Ovary (tissue), 7 donors: ENCODE measurements at regions not wholly inside any gene's neighbourhood (a gene's known extent, or its start where the extent isn't known, plus 50 kb on each side); places are given as distances from the start of the nearest gene placed in this dataset.

ENCODE experiments used
- DNase-seq, 5 donors: peaks; one replicate each; pipeline ENCODE4 v3.0.0-alpha.2; 2019 to 2020
- H3K27ac ChIP-seq, 2 donors: fragments of 200-600 bp; one replicate each; pipeline versions ENCODE4 v1.5.1 to v1.8.0; 2019 to 2022
- H3K27me3 ChIP-seq: fragments of 200-600 bp; one replicate; pipeline ENCODE4 v1.8.0; 2022
- H3K36me3 ChIP-seq: fragments of 200-600 bp; sonication (generic); one replicate; pipeline ENCODE4 v1.5.1; 2019
- H3K4me1 ChIP-seq: one replicate; pipeline ENCODE4 v1.8.1; 2013; ENCODE audit warnings: mild to moderate bottlenecking, moderate library complexity; ENCODE audit not compliant: insufficient read depth
- H3K4me3 ChIP-seq: fragments of 200-600 bp; sonication (generic); one replicate; pipeline ENCODE4 v1.5.1; 2017
- H3K9me3 ChIP-seq, 2 donors: fragments of 200-600 bp in 1 of 2; sonication (generic) in 1 of 2; one replicate each; pipeline versions ENCODE4 v1.5.1 to v1.8.1; 2013 to 2019; ENCODE audit warnings: mild to moderate bottlenecking in 1 of 2, moderate library complexity in 1 of 2
- CTCF ChIP-seq, 3 donors: fragments of 450-650 bp in 2 of 3; fragments of 200-600 bp in 1 of 3; IDR thresholded peaks; one replicate each; pipeline versions ENCODE4 v1.5.1 to v1.8.0; 2016 to 2022; ENCODE audit warnings: antibody characterized with exemption in 3 of 3, mild to moderate bottlenecking in 1 of 3
- EP300 ChIP-seq: sonication (generic); formaldehyde crosslinking; IDR thresholded peaks from one replicate; pipeline ENCODE4 v1.6.1; 2017; ENCODE audit warnings: antibody characterized with exemption
- POLR2A ChIP-seq: fragments of 450-650 bp; IDR thresholded peaks from one replicate; pipeline ENCODE4 v1.6.1; 2017; ENCODE audit warnings: antibody characterized with exemption, mild to moderate bottlenecking, moderate library complexity
- WGBS, 3 donors: extraction: QIAGEN DNeasy Blood & Tissue Kit in 1 of 3; methylation state at CpG; one replicate each; pipeline versions ENCODE4 v1.1.5 to v1.1.7; 2013 to 2017; 5-methylcytosine and 5-hydroxymethylcytosine counted together
- intact Hi-C, 4 donors: fragments of 100-400 bp; cut with DNase I; formaldehyde crosslinking; loops; one replicate each; pipeline versions ENCODE4 v1.11.0 to v1.15.1; 2022 to 2023
- donor health status: DM: no; HTN: no; CAD: no; lungs with moderate emphysema.
- donor health status: DM: no; HTN: no; CAD: no.
- donor health status: Bipolar disorder and iron deficiency.
- donor health status: DM: no; HTN: no; CAD: no.
- donor health status: DM: yes; HTN: yes; CAD: no.

DNA sequence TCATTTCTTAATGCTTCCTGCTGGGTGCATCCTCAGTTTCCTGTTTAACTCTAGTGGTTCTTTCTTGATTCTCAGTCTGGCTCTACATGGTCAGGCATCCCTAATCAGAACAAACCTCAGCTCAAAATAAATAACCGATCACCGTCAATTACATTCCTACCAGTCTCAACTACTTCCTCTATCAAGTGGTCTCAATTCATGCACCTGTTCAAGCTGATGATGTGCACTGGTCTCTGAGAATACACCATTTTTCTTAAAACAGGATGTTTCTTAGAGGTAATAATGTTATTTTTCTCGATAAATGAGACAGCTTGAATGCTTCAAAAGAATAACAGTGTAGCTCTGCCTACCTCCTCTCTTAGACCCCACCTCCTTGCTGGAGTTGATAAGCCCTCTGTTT, 420.9 kb downstream of the SOCS6 start:
- Histone ChIP-seq H3K27me3 (no peaks in the 10 kb centered on the region), H3K27ac (no peak overlapping the region), H3K4me1 (no peaks in the 10 kb centered on the region), H3K4me3 (no peak overlapping the region), H3K9me3 (no peaks in the 10 kb centered on the region), H3K36me3 (no peaks in the 10 kb centered on the region)
- no peak for TF ChIP-seq EP300
- no peak for TF ChIP-seq POLR2A
- TF ChIP-seq CTCF (IDR thresholded peaks at IDR 0.05) = no peak
- WGBS, 3 donors = 73 to 81% (median 77%) methylated on average over 3 of the region's 3 CpGs
- intact Hi-C loops = no loop called here
- no peak for DNase-seq

DNA sequence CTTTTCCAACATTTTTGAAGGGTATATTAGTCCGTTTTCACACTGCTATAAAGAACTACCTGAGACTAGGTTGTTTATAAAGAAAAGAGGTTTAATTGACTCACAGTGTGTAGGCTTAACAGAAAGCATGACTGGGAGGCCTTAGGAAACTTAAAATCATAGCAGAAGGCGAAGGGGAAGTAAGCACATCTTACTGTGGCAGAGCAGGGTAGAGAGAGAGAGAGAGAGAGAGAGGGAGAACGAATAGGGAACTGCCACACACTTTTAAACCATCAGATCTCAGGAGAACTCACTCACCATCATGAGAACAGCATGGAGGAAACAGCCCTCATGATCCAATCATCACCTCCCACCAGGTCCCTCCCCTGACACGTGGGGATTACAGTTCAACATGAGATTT, 420.3 kb downstream of the SOCS6 start:
- intact Hi-C loops = no loop called here
- TF ChIP-seq POLR2A (no peak), EP300 (no peak), CTCF (IDR thresholded peaks at IDR 0.05) (no peak)
- DNase-seq = no peak
- no peak overlapping the region for H3K4me3 ChIP-seq
- H3K27ac ChIP-seq = no peak overlapping the region
- no peaks in the 10 kb centered on the region for H3K4me1 ChIP-seq
- no peaks in the 10 kb centered on the region for H3K36me3 ChIP-seq
- H3K27me3 ChIP-seq = no peaks in the 10 kb centered on the region
- WGBS, 3 donors = 29 to 45% (median 38%) methylated on average over 4 of the region's 4 CpGs
- no peaks in the 10 kb centered on the region for H3K9me3 ChIP-seq

DNA sequence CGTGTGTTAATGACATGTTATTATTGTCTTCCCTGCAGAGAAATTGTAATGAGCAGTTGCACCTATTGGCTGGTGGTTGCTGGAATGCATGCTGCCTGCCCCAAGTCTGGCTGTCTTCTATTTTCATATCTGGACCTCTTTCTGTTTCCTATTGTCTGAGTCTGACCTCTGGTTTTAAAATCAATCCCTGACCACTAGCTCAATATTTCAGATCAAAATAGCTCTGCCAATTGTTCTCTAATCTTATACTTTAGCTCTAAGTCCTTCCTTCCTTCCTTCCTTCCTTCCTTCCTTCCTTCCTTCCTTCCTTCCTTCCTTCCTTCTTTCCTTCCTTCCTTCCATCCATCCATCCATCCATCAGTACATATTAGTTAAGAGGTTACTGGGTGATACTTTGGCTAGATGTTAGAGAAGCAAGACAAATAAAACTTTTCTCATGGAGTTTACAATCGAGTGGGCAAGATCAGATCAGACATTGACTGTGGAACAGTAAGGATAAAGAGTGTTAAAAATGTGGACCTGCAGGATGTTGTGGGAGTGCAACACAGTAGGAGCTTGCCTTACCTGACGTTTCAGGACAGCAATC, 417.1 kb downstream of the SOCS6 start:
- Histone ChIP-seq H3K4me3 (no peak overlapping the region), H3K27me3 (no peaks in the 10 kb centered on the region), H3K9me3 (no peaks in the 10 kb centered on the region), H3K36me3 (no peaks in the 10 kb centered on the region), H3K4me1 (no peaks in the 10 kb centered on the region), H3K27ac (no peak overlapping the region)
- TF ChIP-seq POLR2A (no peak), CTCF (IDR thresholded peaks at IDR 0.05) (no peak), EP300 (no peak)
- intact Hi-C loops = no loop called here
- 54 to 60% (median 55%) methylated on average over 3 of the region's 3 CpGs for WGBS, 3 donors
- DNase-seq = no peak

DNA sequence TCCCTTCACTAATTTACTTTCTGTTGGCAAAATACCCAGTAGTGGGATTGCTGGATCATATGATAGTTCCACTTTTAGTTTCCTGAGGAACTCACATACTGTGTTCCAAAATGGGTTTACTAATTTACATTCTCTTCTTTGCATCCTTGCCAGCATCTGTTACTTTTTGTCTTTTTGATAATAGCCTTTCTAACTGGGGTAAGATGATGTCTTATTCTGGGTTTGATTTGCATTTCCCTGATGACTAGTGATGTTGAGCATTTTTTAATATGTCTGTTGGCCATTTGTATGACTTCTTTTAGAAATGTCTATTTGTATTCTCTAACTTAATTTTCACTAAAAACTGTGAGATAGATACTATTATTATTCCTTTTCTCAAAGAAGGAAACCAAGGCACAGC, 411.7 kb downstream of the SOCS6 start:
- intact Hi-C loops = no loop called here

More for the DNA sequence above, 411.7 kb downstream of the SOCS6 start:
- H3K36me3 ChIP-seq = no peaks in the 10 kb centered on the region
- TF ChIP-seq POLR2A (no peak), CTCF (IDR thresholded peaks at IDR 0.05) (no peak), EP300 (no peak)
- no peaks in the 10 kb centered on the region for H3K4me1 ChIP-seq
- H3K27ac ChIP-seq = no peak overlapping the region
- DNase-seq = no peak
- H3K9me3 ChIP-seq = no peaks in the 10 kb centered on the region
- no peak overlapping the region for H3K4me3 ChIP-seq
- no peaks in the 10 kb centered on the region for H3K27me3 ChIP-seq
